ENCODE measurements at regions not wholly inside any gene's neighbourhood (a gene's known extent, or its start where the extent isn't known, plus 50 kb on each side); places are given as distances from the start of the nearest gene placed in this dataset.

- Mint-ChIP-seq H3K4me3 (no peak overlapping the region), H3K27me3 (no peaks in the 10 kb centered on the region), H3K4me1 (ENCODE audit: low read depth) (no peaks in the 10 kb centered on the region)
Measured at GRCh38 chr5:165282491-165282890, 1777.1 kb downstream of the MAT2B start.

GRCh38 chr5:165286692-165287091 is 1781.3 kb downstream of the MAT2B start:
- peaks cover 3% of the 10 kb centered on the region for H3K9me3 Mint-ChIP-seq (ENCODE audit: low read depth)

More at GRCh38 chr5:165282491-165282890, 1777.1 kb downstream of the MAT2B start:
- Mint-ChIP-seq H3K36me3 (no peaks in the 10 kb centered on the region), H3K27ac (no peak overlapping the region), H3K9me3 (ENCODE audit: low read depth) (peaks cover 8% of the 10 kb centered on the region)

DNA sequence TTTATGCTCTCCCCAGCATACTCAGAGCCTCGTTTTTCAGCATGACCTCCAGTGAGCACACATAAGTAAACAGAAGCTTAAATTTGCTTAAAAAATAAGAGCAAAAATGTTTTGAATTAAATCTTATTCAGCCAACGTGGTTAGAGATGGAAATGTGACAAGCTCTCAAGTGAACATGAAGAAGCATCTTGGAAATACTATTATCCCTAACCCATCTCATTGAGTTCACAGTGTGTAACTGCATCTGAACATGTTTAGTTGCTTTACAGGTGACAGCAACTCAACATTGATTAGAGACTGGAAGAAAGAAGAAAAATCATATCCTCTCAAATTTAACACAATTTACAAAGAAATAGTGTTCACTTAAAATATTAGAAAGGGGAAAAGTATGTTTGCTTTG is 1785.1 kb downstream of the MAT2B start:
- Mint-ChIP-seq H3K36me3 (no peaks in the 10 kb centered on the region), H3K27me3 (no peaks in the 10 kb centered on the region), H3K4me1 (ENCODE audit: low read depth) (no peaks in the 10 kb centered on the region), H3K27ac (no peak overlapping the region), H3K9me3 (ENCODE audit: low read depth) (peaks cover 3% of the 10 kb centered on the region), H3K4me3 (no peak overlapping the region)

More at GRCh38 chr5:165286692-165287091, 1781.3 kb downstream of the MAT2B start:
- Mint-ChIP-seq H3K27me3 (no peaks in the 10 kb centered on the region), H3K27ac (no peak overlapping the region), H3K4me1 (ENCODE audit: low read depth) (no peaks in the 10 kb centered on the region), H3K36me3 (no peaks in the 10 kb centered on the region), H3K4me3 (no peak overlapping the region)

DNA sequence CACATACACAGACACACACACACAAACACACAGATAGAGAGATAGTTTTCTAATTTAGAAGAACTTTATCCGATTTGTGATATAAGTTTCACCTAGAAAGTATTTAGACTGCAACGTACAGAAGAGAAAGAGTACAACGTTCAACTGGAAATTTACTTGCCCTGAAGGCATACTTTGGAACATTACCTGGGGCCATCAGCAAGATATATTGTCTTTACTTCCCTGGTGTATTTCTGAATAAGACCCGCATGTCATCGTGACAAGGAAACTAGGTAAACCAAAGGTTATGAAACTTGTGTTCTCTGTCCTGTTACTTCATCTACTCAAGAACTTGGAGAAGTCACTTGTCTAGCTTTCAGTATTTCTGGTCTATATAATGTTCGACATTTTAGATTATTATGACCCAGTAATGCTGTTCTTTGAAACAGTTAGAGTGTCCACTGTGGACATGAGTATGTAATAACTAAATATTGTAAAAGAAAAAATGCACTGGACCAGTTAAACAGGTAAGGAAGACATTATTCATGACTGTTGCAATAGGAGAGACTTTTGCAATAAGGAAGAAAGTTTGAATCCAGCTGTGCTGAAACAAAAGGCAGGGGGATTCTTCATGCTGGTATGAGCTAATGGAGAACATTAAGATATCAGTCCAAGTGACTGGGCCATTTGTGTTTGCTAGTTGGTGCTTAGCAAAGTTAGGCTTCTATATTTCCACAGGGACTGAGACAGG is 1791.1 kb downstream of the MAT2B start:
- H3K27me3 Mint-ChIP-seq = no peaks in the 10 kb centered on the region
- no peaks in the 10 kb centered on the region for H3K36me3 Mint-ChIP-seq
- H3K9me3 Mint-ChIP-seq (ENCODE audit: low read depth) = peaks cover 2% of the 10 kb centered on the region
- no peak overlapping the region for H3K27ac Mint-ChIP-seq
- H3K4me3 Mint-ChIP-seq = no peak overlapping the region
- H3K4me1 Mint-ChIP-seq (ENCODE audit: low read depth) = no peaks in the 10 kb centered on the region

DNA sequence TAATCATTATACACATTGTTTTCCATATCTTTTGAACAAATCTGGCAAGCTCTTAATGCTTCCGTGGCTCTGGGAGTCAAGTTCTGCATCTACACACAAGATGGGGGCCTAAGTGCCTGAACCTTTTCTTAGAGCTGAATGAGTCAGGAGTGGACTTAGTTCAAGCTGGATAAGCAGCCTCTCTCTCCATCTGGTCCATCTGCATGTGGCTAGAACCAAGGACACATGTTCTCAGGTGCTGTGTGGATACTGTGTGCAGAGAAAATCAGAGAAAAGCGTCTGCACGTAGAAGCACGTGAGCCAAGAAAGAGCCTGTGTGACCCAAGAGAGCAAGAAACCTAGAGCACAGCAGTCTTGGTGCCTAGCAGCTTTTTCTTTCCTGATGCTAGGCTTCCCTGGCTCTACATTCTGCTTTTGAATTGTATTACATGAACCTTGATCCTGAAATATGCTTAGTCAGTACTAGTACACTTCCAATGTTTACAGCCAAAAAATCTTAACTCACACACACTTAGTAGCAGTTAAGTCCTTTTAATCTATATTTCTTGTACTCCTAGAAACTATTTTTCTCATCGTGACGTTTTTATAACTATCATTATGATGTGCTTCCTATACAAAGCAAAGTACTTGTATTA is 1798.9 kb downstream of the MAT2B start:
- no peak overlapping the region for H3K27ac Mint-ChIP-seq
- no peaks in the 10 kb centered on the region for H3K4me1 Mint-ChIP-seq (ENCODE audit: low read depth)
- no peaks in the 10 kb centered on the region for H3K27me3 Mint-ChIP-seq
- no peak overlapping the region for H3K4me3 Mint-ChIP-seq
- no peaks in the 10 kb centered on the region for H3K36me3 Mint-ChIP-seq
- H3K9me3 Mint-ChIP-seq (ENCODE audit: low read depth) = peaks cover 7% of the 10 kb centered on the region

DNA sequence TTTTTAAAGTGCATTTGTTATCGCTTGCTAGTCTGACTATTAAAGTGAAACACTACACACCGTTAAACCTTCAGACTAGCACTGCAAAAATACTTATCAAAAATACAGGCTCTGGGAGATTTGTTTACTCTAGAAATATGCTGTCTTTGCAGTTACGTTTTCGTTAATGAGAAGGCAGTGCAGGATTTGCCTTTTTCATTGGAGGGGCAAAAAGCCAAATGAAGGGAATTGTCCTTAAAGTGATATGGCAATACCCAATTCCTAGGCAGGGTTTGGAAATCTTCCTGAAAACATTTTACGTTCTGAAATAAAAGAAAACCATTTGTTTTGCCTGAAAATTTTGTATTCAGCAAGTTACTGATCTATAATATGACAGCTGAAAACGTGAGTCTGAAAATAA is 1800.2 kb downstream of the MAT2B start:
- Mint-ChIP-seq H3K9me3 (ENCODE audit: low read depth) (peaks cover 15% of the 10 kb centered on the region), H3K36me3 (no peaks in the 10 kb centered on the region), H3K4me1 (ENCODE audit: low read depth) (no peaks in the 10 kb centered on the region), H3K27me3 (no peaks in the 10 kb centered on the region), H3K4me3 (no peak overlapping the region), H3K27ac (no peak overlapping the region)

GRCh38 chr5:165309446-165309845 is 1804.0 kb downstream of the MAT2B start:
- H3K4me1 Mint-ChIP-seq (ENCODE audit: low read depth) = no peaks in the 10 kb centered on the region
- H3K36me3 Mint-ChIP-seq = no peaks in the 10 kb centered on the region
- H3K4me3 Mint-ChIP-seq = no peak overlapping the region
- H3K27me3 Mint-ChIP-seq = no peaks in the 10 kb centered on the region
- H3K9me3 Mint-ChIP-seq (ENCODE audit: low read depth) = peaks cover 14% of the 10 kb centered on the region
- no peak overlapping the region for H3K27ac Mint-ChIP-seq

- no peaks in the 10 kb centered on the region for H3K36me3 Mint-ChIP-seq
- no peak overlapping the region for H3K27ac Mint-ChIP-seq
- no peaks in the 10 kb centered on the region for H3K27me3 Mint-ChIP-seq
Measured at GRCh38 chr5:165310031-165310430, 1804.6 kb downstream of the MAT2B start.

GRCh38 chr5:165321912-165322311 is 1816.5 kb downstream of the MAT2B start:
- Mint-ChIP-seq H3K4me3 (no peak overlapping the region), H3K36me3 (no peaks in the 10 kb centered on the region), H3K4me1 (ENCODE audit: low read depth) (no peaks in the 10 kb centered on the region), H3K9me3 (ENCODE audit: low read depth) (peaks cover 6% of the 10 kb centered on the region), H3K27me3 (no peaks in the 10 kb centered on the region), H3K27ac (no peak overlapping the region)

More at GRCh38 chr5:165310031-165310430, 1804.6 kb downstream of the MAT2B start:
- H3K9me3 Mint-ChIP-seq (ENCODE audit: low read depth) = peaks cover 14% of the 10 kb centered on the region
- no peak overlapping the region for H3K4me3 Mint-ChIP-seq
- no peaks in the 10 kb centered on the region for H3K4me1 Mint-ChIP-seq (ENCODE audit: low read depth)

DNA sequence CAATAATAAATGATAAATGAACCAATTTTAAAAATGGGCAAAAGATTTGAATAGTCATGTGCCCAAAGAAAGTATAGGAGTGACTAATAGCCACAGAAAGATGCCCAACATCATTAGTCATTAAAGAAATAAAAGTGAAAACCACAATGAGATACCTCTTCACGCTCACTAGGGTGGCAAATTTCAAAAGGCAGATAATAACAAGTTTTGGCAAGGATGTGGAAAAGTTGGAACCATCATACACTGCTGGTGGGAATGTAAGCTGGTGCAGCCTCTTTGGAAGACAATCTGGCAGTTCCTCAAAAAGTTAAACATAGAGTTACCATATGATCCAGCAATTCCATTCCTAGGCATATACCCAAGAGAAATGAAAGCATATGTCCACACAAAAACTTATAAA is 1819.8 kb downstream of the MAT2B start:
- no peaks in the 10 kb centered on the region for H3K27me3 Mint-ChIP-seq
- no peaks in the 10 kb centered on the region for H3K4me1 Mint-ChIP-seq (ENCODE audit: low read depth)
- no peaks in the 10 kb centered on the region for H3K9me3 Mint-ChIP-seq (ENCODE audit: low read depth)
- no peaks in the 10 kb centered on the region for H3K36me3 Mint-ChIP-seq
- H3K27ac Mint-ChIP-seq = no peak overlapping the region
- no peak overlapping the region for H3K4me3 Mint-ChIP-seq

DNA sequence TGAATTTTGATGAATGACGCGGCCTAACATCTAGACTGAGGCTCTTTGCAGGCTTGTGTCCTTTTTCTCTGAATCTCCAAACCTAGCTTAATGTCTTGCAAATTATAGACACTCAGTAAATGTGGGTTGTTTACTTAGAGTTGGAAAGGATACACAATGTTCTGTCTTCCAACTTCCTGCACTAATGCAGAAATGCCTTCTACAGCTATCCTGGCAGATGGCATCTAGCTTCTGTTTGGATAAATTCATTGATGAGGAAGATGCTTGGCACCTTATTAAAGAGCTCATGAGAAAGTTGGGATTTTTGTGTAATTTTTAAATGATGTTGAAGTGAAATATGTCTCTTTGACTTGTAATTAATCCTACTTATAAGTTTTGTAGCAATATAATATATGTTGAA is 1822.2 kb downstream of the MAT2B start:
- Mint-ChIP-seq H3K36me3 (no peaks in the 10 kb centered on the region), H3K4me1 (ENCODE audit: low read depth) (no peaks in the 10 kb centered on the region), H3K27me3 (no peaks in the 10 kb centered on the region), H3K9me3 (ENCODE audit: low read depth) (no peaks in the 10 kb centered on the region), H3K4me3 (no peak overlapping the region), H3K27ac (no peak overlapping the region)

- Mint-ChIP-seq H3K4me3 (no peak overlapping the region), H3K36me3 (no peaks in the 10 kb centered on the region), H3K27ac (no peak overlapping the region), H3K27me3 (no peaks in the 10 kb centered on the region), H3K4me1 (ENCODE audit: low read depth) (no peaks in the 10 kb centered on the region), H3K9me3 (ENCODE audit: low read depth) (peaks cover 4% of the 10 kb centered on the region)
Measured at GRCh38 chr5:165328846-165329245, 1823.4 kb downstream of the MAT2B start.

DNA sequence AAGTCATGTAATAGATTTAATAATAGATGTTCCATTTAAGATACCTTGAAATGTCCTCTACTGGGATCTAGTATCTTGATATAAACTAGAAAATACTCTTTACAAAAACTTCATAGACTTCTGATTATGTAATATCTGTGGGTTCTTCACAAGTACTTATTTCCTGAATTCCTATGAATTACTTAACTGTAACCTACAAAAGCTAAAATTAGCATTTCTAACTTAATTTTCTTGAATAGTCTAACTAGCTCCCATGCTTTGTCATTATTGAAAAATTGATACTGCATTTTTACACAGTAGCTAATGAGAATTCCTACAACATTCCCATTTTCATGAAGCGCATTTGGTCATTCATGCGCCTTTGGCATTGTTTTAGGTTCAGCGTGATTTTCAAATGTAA is 1828.2 kb downstream of the MAT2B start:
- Mint-ChIP-seq H3K36me3 (no peaks in the 10 kb centered on the region), H3K27ac (no peak overlapping the region), H3K27me3 (no peaks in the 10 kb centered on the region), H3K4me3 (no peak overlapping the region), H3K9me3 (ENCODE audit: low read depth) (peaks cover 4% of the 10 kb centered on the region), H3K4me1 (ENCODE audit: low read depth) (no peaks in the 10 kb centered on the region)

DNA sequence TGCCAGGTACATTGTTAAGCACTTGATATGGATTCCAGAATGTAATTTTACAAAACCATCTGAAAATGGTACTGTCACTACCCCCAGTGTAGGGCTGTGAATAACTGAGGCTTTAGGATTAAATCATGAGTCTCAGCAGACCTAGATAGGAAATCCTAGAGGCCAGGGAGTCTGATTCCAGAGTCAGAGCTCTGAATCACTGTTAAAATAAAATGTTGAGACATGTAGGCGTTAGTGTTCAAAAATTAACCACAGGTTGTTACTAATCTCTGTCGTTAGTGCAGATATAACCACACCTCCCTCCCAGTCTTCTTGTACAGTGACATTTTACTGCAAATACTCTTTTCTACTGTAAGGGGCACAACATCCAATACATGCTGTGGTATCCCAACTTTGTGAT is 1828.8 kb downstream of the MAT2B start:
- H3K4me3 Mint-ChIP-seq = no peak overlapping the region
- H3K27me3 Mint-ChIP-seq = no peaks in the 10 kb centered on the region
- no peaks in the 10 kb centered on the region for H3K4me1 Mint-ChIP-seq (ENCODE audit: low read depth)
- H3K27ac Mint-ChIP-seq = no peak overlapping the region
- H3K9me3 Mint-ChIP-seq (ENCODE audit: low read depth) = peaks cover 4% of the 10 kb centered on the region
- no peaks in the 10 kb centered on the region for H3K36me3 Mint-ChIP-seq

- H3K4me1 Mint-ChIP-seq (ENCODE audit: low read depth) = no peaks in the 10 kb centered on the region
Measured at GRCh38 chr5:165349735-165350134, 1844.3 kb downstream of the MAT2B start.

DNA sequence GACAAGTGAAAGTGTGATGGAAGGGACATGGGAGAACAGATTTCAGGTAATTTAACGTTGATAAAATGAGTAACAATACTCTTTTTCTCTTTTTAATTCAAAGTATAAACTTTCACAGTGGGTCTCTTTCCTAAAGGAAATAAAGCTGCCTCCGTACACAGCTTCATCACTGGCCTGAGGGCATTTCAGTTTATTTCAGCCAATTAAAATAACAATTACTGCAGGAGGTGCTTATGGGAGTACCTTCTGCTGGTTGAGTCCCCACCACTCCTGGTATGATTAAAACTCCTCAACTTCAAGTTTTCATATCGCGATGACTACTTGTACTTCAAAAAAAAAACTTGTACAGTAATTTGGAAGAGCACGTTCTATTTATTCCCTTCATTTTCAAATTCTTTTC is 1845.9 kb downstream of the MAT2B start:
- Mint-ChIP-seq H3K9me3 (ENCODE audit: low read depth) (peaks cover 10% of the 10 kb centered on the region), H3K4me3 (no peak overlapping the region), H3K4me1 (ENCODE audit: low read depth) (no peaks in the 10 kb centered on the region), H3K36me3 (no peaks in the 10 kb centered on the region), H3K27me3 (no peaks in the 10 kb centered on the region), H3K27ac (no peak overlapping the region)

More at GRCh38 chr5:165349735-165350134, 1844.3 kb downstream of the MAT2B start:
- H3K36me3 Mint-ChIP-seq = no peaks in the 10 kb centered on the region
- peaks cover 10% of the 10 kb centered on the region for H3K9me3 Mint-ChIP-seq (ENCODE audit: low read depth)
- no peak overlapping the region for H3K4me3 Mint-ChIP-seq
- H3K27ac Mint-ChIP-seq = no peak overlapping the region
- H3K27me3 Mint-ChIP-seq = no peaks in the 10 kb centered on the region
